SHP77 (cell line): ENCODE measurements at regions not wholly inside any gene's neighbourhood (a gene's known extent, or its start where the extent isn't known, plus 50 kb on each side); places are given as distances from the start of the nearest gene placed in this dataset.

Experiments used
- DNase-seq, 2 experiments: peaks; one replicate each; lab custom pipeline; 2025; lab: John Stamatoyannopoulos, UW

- no peak for DNase-seq
Measured at GRCh38 chr11:32267679-32268187, 167.6 kb downstream of the WT1 start.

- DNase-seq = no peak
Measured at GRCh38 chr11:32273931-32274330, 161.4 kb downstream of the WT1 start.

DNA sequence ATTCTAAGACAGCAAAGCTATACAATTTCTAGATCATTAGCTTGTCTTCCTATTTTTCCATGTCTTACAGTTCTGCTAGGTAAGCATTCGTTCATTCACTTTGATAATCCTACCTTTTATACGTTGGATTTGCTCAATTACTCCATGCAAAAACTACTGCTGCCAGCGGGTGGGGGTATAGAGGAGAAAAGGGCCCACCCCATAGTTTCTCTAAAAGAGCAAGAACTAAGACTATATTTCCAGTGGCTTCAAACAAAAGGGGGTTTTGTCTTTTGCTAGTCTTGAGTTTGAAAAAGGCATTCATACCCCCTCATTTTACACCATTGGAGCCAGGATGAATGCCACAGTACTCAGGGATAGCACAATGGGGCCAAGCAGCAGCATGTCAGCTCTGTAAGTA lies 155.7 kb downstream of the WT1 start:
- no peak for DNase-seq

DNA sequence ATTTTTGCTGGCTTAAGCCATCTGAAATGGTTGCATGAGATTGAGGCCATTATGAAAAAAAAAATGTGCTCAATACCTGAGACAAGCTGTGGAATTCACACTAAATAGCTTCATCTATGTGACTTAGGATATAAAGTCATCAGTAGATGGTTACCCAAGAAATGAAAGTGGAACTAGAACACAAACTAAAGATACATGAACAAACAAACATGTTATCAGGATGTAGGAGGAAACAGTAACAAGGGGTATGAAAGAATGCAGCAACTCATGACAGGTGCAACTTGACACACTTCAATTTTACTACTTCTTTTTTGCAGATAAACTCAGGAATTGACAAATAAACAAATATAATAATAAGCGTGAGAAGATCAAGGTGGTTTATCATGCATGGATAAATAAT lies 155.0 kb downstream of the WT1 start:
- no peak for DNase-seq

DNA sequence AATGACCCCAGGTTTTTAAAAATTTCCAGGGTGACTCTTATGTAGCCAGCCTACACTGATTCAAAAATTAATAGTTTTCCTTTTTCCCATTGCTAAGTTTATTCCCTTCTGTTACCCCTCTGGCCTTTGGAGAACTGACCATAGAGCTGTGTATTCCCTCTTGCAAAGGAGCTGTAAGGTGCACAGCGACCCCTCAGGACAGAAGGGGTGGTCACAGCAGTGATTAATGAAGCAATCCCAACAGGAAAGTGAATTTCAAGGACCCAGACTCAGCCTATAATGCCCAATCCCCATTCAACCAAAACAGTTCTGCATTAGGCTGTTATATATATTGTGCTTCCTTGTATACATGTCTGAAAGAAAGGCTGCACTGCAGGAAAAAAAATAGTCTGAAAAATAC lies 147.1 kb downstream of the WT1 start:
- no peak for DNase-seq

DNA sequence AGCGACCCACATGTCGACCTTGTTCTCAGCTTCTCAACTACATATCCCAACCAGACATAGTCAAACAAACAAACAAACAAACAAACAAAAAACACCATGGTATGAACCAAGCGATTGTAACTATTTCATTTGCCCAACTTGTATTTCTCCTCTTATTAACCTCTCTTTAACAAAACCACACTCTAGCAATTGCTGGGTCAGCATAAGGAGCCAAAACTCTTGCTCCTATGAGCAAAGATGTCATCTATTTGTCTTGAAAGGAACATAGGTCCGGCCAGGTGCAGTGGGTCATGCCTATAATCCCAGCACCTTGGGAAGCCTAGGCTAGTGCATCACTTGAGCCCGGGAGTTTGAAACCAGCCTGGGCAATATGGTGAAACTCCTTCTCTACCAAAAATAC lies 145.6 kb downstream of the WT1 start:
- DNase-seq = no peak

DNA sequence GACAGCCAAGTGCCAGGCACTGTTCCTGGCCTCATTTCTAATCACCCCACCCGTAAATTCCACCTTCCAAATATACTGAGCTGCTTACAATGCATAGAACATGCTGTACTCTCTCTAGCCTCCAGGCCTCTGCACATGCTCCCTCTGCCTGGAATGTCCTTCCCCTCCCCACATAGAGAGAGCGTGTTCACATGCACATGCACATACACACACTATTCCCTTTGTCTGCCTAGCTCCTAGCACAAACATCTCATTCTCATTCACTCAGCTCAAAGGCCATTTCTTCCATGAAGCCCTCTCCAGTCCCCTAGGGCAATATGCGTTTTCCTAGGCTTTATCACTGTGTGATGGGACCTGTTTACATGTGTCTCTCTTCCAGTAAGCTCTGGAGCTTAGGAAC lies 144.6 kb downstream of the WT1 start:
- no peak for DNase-seq

DNA sequence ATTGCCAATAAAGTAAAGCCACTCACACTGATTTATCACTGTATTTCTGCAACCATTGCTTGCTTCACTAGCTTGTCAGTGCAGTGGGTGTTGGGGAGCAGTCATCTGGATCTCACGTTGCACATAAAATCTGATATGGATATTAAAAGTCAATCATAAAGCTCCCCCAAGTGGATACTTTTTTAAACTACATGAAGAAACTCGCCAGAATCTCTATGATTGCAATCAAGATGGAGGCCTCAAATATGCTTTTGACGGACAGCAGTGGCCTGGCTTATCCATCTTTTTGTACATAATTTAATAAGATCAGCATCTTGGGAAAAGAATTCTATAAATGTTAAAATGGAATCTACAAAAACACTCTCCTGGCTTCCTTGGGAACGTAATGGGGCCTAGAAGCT lies 137.7 kb downstream of the WT1 start:
- DNase-seq = peak; percentile 7 to 8

DNA sequence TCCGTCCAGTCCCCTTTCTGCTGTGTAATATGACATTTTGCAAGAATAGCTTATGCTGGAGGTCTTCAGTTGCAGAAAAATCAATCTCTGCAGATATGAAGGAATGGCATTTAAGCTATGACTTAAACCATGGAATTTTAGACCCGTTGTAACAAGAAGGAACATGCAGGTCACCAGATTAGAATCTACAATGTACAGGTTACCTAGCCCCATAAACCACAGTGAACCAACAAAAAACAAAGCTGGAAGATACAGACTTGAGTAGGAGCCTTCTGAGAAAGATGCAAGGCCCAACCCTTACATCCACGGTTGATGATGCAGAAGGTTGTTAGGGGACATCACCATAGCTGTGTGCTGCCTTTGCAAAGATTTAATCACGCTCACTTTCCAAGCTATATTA lies 132.5 kb downstream of the WT1 start:
- DNase-seq = no peak

GRCh38 chr11:32304521-32304920 lies 130.8 kb downstream of the WT1 start:
- DNase-seq = no peak

GRCh38 chr11:32305460-32305859 lies 129.9 kb downstream of the WT1 start:
- DNase-seq = no peak

DNA sequence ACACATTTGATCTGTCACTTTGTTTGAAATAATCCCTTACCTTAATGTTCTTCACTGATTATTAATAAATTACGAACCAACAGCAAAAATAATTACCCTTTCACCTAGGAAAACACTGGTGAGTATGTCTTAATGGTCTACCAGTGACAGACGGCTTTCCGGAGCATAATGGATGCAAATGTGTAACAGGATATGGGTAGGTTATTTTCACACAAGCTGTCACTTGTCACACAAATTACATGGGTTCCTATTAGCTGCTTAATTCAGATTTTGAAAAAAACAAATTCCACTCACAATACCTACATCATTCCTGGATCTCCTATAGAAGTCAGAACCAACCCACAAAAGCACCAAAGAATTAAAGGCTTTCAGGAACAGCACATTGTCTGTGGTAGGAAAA lies 127.9 kb downstream of the WT1 start:
- DNase-seq = no peak

DNA sequence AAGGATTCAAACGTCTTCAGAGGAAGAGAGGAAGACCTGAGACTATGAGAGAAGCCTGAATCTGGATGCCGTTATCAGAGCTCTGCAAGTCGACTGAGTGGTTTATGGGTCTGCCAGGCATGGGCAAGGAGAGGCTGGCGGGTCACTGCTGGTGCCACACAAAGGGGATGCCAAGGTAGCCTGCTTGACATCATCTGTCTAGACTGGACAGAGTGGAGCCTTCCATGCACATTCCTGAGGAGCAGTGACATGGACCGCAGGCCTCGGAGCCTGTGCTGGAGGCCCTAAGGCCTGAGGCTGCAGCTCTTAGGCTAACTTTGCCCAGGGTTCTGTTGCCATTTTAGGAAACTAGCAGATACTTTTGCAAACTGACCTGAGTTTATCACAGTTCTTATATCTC lies 127.4 kb downstream of the WT1 start:
- no peak for DNase-seq

- DNase-seq = no peak
Measured at GRCh38 chr11:32309530-32310213, 125.7 kb downstream of the WT1 start.

DNA sequence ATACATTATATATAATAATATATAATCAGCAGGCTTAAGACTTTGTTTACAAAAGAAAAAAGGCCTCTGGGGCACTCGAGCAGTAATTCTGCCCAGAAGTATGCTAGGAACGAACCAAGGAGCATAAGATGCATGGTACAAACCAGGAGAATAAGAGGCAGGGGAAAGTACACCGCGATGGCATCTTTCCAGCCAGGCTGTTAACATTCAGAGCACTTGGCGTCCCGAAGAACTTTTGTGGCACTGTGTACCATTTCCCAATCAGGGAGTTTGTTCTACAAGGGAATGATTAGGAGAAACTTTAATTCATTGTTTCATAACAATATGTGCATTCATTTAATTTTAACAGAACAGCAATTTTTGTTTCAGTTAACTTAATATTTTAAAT lies 125.1 kb downstream of the WT1 start:
- no peak for DNase-seq

DNA sequence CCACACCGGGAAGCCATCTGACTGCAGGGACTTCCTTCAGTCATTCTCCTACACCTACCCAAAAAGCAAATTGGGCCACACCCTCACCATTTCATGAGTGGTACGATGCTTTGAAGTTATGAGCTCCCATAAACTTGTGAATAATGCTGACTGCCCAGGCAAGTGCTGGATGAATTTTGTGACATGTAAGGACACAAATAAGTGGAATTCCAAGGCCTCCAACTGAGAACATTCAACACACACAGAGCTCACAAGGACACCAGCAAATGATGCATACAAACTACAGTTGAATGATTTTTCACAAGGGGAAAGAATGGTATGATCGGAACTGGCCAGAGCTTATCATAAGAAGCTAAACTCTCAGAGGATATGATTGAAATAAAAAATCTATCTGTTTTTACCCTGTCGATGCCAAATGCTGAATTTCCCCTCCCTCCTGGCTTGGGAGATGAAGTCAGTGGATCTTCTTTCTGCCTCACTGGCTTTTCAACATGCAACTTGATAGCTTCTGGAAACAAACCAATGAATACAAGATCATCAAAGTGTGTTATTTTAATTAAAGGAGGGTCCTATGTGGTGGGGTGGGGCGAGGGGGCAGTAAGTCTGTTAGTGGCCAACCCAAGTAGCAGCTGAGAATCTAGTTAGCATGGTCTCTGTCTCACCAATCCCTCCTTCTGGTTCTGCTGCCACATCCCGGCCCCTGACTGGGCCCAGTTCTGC lies 123.8 kb downstream of the WT1 start:
- DNase-seq = no peak

- DNase-seq = no peak
Measured at GRCh38 chr11:32312206-32312817, 123.0 kb downstream of the WT1 start.

GRCh38 chr11:32312865-32313403 lies 122.4 kb downstream of the WT1 start:
- peak; percentile 38 to 40 for DNase-seq

DNA sequence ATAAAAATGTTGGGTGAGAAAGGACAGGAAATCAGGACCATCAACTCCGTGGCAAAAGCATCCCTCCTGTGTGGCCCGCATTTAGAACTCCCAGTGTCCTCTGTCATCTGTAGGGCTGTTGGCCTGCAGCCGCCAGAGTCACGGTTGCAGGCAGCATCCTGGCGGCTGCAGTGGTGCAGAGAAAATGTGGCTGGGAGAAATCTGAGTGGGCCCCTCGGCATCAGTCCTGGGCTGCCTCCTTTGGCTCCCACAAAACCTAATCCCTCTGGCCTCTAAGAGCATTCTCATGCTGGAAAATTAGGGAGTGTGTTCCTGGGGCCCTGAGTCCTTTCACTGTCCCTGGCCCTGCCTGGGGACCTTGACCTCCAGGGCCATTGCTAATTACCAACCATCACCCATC lies 121.9 kb downstream of the WT1 start:
- no peak for DNase-seq

GRCh38 chr11:32315121-32315520 lies 120.2 kb downstream of the WT1 start:
- DNase-seq = no peak

DNA sequence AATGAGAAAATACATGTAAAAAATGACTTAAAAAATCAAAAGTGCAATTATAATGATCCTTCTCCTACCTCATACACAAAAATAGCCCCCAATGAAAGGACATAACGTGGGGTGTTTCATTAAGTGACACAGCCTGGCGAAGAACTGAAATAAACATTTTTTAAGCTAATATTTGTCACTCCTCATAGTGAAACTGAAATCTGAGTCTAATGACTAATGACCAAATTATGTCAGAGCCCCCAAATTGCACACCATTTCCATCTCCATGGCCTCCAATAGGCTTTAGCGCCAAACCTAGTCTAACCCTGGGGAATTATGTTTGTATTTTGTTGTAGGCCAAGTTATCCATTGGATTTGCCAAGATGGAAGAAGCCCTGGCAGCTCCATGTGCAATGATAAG lies 119.1 kb downstream of the WT1 start:
- DNase-seq = no peak

DNA sequence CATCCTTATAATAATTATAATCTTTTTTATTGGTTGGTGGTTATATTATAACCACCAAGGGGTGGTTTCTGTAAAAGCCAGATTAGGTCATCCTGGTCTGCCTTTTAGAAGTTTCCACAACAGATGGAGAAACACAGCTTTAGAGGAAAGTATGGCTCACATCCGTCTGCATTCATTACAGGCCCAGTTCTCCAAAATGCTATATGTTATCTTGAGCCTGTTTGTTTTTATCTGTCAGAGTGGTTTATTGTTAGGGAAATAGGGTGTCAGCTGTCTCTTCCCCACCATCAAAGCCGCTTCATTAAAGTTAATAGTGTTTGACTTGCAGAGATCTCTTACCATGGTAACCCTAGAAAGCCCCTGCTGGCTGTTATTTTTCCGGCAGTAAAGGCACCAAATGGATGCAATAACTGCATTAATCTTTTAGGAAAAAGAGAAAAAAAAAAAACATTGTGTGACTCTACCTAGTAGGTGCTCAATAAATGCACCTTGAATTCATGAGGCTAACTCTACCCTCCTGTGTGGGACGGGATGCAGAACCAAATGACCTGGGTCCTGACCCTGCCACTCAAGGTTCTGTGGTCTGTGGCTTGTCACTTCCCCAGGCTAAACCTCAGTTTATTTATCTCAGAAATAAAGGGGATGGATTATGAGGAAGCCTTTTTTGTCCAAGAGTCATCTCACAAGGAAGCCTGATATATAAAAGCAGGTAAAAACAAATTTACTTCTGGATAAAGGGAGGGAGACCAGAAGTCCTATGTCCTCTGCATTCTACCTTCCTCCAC lies 118.3 kb downstream of the WT1 start:
- DNase-seq = no peak
